ENCODE measurements at regions not wholly inside any gene's neighbourhood (a gene's known extent, or its start where the extent isn't known, plus 50 kb on each side); places are given as distances from the start of the nearest gene placed in this dataset.

DNA sequence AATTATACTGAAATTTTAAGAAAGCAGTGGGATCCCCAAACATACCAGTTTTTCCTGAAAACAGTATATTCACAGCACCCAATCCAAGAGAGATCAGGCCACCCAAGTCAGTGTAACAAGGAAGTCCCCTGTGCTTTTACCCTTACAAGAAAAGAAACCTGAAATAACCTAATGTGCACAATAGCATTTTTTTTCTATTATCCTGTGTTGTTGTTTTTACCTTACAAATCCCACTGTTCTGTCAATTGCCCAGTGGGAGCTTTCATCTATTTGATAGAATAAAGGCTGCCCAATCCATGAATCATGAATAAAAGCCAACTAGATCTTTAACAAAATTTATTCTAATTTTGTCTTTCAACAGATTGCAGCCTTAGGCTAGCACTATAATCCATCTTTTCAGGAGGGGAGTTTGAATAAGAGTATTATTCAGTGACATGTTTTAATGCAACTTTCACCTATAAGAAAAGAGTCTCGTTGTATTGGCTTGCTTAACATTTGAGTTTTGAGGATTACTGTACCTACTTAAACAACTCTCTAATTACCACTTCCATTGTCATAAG lies 457.4 kb downstream of the TRHDE start:
- TF ChIP-seq, protein P1, sequence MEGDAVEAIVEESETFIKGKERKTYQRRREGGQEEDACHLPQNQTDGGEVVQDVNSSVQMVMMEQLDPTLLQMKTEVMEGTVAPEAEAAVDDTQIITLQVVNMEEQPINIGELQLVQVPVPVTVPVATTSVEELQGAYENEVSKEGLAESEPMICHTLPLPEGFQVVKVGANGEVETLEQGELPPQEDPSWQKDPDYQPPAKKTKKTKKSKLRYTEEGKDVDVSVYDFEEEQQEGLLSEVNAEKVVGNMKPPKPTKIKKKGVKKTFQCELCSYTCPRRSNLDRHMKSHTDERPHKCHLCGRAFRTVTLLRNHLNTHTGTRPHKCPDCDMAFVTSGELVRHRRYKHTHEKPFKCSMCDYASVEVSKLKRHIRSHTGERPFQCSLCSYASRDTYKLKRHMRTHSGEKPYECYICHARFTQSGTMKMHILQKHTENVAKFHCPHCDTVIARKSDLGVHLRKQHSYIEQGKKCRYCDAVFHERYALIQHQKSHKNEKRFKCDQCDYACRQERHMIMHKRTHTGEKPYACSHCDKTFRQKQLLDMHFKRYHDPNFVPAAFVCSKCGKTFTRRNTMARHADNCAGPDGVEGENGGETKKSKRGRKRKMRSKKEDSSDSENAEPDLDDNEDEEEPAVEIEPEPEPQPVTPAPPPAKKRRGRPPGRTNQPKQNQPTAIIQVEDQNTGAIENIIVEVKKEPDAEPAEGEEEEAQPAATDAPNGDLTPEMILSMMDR (IDR thresholded peaks at IDR 0.05; ENCODE audit: poor library complexity, severe bottlenecking), result no peak
- TF ChIP-seq EP300 (conservative IDR thresholded peaks at IDR 0.05; ENCODE audit: poor library complexity, severe bottlenecking) (no peak), EZH2 (IDR thresholded peaks at IDR 0.05; ENCODE audit: borderline replicate concordance, insufficient read depth, low read length, poor library complexity, severe bottlenecking) (no peak), POLR2AphosphoS5 (IDR thresholded peaks at IDR 0.05) (no peak), RAD21 (conservative IDR thresholded peaks at IDR 0.05) (no peak), SMC3 (conservative IDR thresholded peaks at IDR 0.05; ENCODE audit: poor library complexity) (no peak), TAF1 (IDR thresholded peaks at IDR 0.05; ENCODE audit: low read depth) (no peak), MXI1 (conservative IDR thresholded peaks at IDR 0.05; ENCODE audit: poor library complexity, severe bottlenecking) (no peak)
- TF ChIP-seq, protein P2, sequence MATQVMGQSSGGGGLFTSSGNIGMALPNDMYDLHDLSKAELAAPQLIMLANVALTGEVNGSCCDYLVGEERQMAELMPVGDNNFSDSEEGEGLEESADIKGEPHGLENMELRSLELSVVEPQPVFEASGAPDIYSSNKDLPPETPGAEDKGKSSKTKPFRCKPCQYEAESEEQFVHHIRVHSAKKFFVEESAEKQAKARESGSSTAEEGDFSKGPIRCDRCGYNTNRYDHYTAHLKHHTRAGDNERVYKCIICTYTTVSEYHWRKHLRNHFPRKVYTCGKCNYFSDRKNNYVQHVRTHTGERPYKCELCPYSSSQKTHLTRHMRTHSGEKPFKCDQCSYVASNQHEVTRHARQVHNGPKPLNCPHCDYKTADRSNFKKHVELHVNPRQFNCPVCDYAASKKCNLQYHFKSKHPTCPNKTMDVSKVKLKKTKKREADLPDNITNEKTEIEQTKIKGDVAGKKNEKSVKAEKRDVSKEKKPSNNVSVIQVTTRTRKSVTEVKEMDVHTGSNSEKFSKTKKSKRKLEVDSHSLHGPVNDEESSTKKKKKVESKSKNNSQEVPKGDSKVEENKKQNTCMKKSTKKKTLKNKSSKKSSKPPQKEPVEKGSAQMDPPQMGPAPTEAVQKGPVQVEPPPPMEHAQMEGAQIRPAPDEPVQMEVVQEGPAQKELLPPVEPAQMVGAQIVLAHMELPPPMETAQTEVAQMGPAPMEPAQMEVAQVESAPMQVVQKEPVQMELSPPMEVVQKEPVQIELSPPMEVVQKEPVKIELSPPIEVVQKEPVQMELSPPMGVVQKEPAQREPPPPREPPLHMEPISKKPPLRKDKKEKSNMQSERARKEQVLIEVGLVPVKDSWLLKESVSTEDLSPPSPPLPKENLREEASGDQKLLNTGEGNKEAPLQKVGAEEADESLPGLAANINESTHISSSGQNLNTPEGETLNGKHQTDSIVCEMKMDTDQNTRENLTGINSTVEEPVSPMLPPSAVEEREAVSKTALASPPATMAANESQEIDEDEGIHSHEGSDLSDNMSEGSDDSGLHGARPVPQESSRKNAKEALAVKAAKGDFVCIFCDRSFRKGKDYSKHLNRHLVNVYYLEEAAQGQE (IDR thresholded peaks at IDR 0.05; ENCODE audit: borderline replicate concordance), result no peak

Measured in neural cell (in vitro differentiated cells).